Activated CD4-positive, alpha-beta T cell treated with anti-CD3 and anti-CD28 coated beads, Interleukin-2, amount 50 U/mL, for 24 hours (primary cell): ENCODE measurements at regions not wholly inside any gene's neighbourhood (a gene's known extent, or its start where the extent isn't known, plus 50 kb on each side); places are given as distances from the start of the nearest gene placed in this dataset.

ENCODE experiments used
- DNase-seq, 2 donors: peaks; one replicate each; pipeline ENCODE4 v3.0.0-alpha.2; 2020; ENCODE audit warnings: low read depth in 1 of 2, low spot score in 1 of 2

DNA sequence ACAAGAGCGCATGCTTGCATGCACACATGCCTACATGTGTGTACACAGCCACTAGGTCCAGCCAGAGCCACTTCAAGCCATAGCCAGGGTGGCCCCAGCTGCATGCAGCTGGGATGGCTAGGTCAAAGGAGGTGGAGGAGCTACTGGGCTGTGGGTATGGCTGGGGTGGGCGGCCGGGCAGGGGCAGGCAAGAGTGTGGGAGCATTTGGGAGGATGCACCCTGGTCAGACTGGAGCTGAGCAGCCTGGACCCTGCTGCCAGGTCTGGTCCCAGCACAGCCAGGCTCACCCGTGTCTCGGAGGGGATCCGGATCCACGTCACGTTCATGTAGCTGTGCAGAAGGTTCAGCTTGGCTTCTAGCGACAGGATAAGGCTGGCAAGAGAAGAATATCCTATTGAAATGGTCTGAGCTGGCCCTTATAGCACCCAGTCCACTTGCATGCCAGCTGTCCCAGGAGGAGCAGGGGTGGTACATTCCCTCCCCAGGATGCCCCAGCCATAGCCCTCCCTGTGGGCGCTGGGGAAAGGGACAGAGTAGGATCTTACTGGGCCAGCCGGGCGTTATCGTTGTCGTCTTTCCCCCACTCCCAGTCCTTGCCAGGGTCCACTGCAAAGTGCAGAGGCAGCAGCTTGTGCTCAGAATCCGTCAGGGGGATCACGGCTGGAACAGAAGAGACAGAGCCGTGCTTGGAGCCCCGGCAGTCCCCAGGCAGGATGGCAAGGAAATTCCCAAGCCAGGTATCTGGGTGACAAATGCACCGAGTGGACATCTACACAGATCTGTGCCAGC, 160.5 kb downstream of the KLF13 start:
- no peak for DNase-seq

DNA sequence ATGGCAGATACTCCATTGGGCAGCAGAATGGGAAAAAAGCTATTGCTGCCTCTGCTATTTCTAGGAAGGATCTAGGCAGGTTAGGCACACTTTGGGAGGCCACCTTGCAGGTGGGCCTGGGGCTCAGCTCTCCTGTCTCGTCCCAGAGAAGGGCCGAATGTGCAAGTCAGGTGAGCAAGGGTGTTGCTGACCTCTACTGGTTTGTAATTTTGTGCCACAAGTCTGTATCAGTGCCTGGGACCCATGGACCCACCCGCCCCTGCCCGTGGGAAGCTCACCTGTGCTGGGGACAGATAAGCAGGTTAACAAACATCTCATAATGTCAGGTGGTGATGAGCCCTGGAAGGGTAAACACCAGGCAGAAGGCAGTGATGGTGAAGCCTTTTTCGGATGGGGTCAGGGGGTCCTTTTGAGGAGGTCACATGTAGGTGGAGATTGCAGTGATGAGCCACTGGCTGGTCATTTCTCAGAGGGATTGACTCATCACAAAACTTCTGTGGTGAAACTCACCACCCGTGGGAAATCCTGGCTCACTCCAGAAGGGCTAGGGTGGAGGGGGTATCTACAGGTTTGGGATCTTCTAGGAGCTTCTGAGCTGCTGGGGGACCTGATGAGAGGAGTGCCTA, 161.3 kb downstream of the KLF13 start:
- no peak for DNase-seq

DNA sequence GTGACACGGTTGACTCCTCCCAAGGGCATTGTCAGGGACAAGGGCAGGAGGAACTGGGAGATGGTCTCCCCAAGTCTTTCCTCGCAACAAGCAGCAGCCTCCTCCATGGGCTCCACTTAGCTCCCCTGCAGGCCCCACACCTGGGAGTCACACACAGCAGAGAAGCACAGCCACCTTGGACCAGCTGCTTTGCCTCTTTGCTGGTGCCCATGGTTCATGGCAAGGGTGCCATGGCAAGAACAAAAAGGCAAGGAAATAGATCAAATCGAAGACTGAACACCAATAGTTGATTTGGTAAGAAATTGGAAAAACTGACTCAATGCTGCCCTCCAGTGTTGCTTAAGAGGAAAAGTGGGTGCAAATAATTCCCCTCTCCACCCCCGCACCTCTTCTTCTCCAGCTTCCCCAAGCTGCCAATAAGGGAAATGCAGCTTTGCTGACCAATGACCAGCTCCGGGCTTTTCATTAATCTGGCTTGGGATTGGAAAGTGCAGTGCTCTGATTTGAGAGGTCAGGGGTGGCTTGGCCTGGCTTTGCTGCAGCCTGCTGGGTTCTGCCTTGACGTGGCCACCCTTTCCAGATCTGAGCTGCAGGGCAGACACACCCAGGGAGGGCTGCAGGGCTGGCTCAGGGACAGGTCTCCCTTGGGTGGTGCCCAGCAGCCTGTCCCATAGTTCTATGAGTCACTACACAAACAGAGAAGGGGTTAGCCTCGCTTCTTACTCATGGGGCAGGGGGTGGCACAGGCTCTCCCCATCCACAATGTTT, 162.0 kb downstream of the KLF13 start:
- DNase-seq: peak; percentile 14 to 27

DNA sequence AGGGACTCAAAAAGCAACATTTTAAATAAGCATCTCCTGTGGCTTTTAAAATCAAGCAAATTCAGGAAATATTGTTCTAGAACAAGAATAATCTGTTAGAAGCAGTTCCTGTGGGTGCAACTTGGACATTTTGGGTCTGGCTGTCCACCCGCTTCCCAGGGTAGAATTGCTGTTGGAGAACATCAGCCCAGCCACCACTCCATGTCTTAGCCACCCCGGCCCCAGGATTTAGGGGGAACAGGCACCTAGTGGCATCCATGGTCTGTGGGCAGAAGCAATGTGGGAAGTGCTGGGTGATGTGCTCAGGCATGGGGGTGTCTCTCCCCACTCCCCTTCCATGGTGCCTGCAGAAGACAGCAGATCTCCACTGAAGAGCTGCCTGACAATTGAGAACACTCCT, 162.6 kb downstream of the KLF13 start:
- DNase-seq: no peak

DNA sequence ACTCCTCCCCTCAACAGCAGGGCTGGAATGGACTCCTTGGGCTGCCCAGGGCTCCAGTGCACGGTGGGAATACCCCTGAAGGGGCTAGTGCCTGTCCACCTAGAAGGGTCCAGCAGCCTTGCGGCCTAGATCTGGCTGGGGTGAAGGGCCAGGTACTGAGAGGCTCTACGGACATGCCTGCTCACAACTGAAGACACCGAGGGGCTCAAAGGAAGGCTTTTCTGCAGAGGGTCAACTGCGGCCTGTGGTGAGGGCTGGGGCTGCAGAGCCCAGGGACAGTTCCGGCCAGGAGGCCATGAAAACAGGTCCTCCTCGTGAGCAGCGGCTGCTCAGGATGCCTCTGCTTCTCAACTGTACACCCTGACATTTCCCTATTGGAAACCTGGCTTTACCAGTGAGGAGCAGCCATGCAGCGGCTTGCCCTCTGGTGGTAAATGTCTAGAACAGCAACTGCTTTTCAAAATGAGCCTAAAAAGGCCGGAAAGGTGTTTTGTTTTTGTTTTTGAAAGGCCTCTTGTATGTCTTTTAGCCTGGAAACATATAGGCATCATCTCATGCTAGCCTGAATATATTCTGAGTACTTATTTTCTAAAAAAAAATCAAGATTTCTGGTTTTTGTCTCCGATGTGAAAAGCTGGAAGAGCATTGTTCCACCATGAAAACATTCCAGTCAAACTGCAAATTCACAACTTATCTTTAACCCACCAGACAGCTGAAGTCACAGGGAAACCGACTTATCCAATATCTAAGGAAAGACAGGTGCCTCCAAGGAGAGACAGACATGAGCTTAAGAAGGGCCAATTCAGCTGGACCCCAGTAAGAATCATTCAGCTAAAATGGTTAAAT, 163.4 kb downstream of the KLF13 start:
- peak in 1 of 2 donors; percentile 48 for DNase-seq

DNA sequence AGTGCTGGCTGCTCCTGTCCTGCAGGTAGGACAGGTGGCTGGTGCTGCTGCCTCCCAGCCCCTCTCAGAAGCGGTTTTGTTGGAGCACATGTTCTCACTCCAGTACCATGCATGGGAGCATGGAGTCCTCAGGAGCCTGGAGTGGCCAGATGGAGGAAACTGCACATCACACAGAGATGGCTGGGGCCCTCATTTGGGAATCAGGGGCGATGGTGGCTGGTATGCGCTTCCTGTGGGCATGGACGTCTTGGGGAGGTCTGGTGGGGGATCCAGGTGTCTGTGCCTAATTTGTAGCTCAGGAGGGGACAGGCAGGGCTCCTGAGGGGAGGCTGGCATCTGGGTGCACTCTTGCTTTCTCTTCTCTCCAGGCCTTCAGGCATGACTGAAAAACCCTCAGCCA, 168.2 kb downstream of the KLF13 start:
- DNase-seq: no peak

DNA sequence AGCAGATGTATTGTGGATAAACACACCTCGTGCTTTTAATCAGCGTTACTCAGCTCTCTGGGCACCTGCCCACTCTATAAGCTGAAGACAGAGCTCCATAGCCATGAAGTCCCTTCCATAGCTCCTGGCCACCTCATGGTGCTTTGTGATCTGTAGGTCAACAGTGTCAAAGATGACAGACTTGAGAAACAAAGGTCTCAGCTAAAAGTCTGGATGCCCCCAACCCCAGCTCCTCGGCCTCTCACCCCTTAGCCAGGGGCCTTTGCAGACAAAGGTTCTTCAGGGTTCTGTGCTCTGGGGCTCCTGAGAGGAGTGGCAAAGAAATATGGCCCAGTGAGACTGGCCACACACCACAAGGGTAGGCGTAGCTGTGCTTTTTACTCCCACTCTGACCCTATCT, 168.6 kb downstream of the KLF13 start:
- no peak for DNase-seq

DNA sequence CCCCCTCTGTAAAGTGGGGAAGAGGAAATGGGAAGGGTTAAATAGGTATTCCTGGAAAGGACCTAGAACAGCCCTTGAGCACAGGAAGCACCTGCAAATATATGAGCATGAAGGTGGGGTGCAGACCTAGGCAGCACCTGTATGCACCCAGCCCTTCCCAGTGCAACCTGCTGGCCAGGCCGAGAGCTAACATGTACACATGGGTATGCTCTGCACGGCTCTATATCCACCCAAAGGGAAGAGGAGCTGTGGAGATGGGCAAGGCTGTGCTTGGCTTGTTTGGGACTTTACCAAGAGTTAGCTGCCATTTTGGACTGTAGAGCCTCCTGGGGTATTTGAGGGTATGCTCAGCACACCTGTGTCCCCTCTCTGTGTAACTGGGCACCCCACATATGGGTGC, 171.2 kb downstream of the KLF13 start:
- no peak for DNase-seq

DNA sequence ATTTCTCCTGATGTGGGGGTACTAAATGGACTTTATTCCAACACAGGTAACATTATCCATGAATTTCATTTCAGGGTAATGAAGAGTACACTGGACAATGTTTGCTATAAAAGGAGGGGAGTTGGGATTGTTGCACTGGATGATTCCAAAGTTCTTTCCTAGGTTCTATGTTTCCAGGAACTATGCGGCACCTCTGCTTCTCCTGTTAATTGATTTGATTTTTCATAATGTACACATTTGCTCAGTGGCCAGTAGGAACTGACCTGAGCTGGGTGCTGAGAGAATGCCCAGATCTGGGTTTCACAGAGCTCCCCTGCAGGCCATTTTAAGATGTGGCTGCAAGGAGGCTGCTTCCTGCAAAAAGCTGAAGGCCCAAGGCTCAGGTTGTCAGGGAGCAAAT, 171.7 kb downstream of the KLF13 start:
- no peak for DNase-seq

DNA sequence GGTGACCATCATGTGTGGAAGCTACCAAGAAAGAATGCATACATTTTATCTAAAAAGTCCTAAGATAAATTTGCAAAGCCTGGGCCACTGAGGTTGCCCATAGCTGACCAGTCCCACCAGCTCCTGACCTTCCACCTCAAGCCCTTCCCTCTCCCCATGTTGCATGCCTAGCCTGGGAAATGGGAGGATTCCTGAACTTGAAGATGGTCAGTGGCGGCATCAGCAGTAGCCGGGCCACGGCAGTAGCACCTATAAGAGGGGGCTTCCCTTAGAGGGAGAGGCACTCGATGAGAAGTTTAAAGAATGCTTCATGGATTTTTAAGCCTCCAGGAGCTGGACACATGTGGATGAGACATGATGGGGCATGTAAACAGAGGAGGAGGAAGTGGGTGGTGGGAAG, 172.1 kb downstream of the KLF13 start:
- DNase-seq: no peak

DNA sequence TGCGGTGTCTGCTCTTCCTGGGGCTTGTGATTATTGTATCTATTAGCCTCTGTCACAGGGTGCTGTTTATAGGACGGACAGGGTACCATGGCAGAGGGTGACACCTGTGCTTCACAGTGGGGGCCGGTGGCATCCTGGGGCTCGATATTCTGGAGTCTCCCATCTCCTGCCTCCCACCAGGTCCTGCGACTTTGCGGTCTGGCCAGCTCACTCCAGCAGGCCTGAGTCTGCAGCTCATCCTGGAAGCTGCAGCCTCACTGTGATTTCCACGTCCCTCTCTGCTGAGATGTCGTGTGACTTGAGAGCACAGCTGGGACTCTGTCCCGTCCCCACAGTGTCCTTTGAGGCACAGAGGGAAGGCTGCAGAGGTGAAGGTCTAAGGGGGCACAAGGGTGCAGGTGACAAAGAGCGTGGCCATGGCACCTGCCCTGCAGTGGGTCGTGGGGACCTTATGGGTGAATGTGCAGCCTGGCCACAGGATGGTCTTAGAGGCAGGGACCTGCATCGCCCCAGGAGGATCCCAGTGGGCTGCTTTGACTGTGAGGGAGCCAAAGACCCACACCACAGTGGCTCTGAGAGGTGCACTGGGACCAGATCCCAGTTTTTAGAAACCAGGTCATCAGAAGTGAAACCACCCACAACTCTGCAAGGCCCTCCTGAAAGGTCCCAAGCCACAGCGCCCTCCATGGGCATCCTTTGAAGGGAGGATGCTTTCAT, 172.8 kb downstream of the KLF13 start:
- no peak for DNase-seq

DNA sequence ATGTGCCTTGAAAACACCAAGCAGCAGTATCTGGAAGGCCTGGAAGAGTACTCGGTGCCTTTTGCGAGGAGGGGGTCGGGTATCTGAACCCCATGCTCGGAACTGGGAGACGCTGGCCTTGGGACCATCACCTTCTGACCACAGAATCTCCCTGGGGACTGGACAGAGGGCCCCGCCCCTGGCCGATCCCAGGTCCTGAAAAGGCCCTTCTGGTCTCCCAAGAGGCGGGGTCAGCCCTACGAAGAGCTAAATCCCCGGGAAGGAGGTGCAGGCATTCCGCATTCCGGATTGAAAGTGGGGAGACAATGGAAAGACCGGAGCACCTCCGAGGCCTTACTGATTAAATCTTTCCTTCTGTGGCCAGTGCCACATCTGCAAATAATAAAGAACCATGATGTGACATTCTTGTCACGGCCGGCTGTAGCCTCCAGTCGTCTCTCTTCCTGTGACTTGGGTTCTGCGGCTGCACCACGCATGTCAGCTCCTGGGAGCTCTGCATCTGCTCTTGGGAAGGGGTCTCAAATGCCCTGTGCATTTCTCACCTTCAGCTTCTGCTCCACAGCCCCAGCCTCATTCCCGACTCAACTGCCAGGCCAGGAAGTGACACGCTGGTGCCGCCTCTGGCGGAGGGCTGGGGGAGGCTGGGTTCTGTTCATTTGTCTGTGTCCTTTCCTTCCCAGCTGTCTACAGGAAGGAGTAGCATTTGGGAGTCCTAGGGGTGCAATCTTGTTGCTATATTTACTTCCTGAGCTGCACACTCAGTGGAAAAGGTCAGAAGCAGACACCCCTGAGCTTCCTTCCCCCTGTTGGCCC, 173.5 kb downstream of the KLF13 start:
- DNase-seq: no peak

DNA sequence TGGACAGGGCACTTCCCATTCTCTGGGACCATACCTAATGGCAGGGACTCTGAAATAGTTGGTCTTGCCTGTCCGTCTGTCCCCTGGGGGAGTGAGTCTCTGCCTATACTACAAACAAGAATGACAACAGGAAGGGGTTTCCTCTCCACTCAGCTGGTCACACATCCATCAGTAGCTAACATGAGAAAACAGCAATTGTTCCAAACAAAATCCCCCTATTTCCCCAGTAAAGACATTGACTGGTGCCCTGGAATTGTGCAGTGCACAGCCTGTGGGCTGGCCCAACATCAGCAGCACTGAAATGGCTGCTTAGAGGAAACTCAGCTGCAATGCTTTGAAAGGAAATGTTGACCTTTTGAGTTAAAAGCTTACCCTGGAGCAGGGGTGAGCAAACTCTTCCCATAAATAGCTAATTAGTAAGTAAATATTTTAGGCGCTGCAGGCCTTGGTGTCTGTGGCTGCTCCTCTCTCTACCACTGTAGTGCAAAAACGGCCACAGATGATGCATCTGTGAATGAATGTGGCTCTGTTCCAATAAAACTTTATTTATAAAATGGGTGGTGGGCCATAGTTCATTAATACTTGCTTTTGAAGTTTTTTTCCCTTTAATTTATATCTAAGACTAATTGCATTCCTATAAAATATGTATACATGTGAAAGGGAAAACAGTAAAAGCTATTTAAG, 174.3 kb downstream of the KLF13 start:
- DNase-seq: no peak

DNA sequence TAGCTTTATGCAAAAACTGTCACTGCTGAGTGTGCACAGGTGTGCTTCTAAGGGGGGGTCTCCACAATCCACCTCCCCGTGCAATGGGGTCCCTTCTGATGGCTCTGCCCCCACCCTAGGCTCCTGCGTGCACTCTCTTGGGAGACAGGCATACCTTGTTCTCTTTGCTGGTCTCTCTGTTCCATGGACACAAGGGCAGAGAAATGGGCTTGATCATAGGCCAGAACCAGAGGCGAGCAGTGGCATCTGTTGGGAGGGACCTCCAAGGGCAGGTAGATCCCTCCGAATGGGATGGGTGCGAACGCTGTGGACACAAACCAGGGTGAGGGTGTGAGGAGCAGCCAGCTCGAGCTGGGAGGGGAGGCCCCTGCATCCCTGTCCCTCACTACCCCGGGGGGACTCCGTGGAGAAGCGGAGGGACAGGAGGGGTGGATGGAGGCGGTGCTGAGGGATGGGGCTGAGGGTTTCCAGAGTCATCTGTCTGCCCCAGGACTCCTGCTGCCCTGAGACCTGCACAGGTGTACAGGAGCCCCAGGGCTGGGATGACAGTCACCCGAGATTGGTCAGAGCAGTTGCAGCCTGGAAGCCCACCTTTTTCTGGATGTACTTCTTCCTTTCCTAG, 175.0 kb downstream of the KLF13 start:
- DNase-seq: no peak

DNA sequence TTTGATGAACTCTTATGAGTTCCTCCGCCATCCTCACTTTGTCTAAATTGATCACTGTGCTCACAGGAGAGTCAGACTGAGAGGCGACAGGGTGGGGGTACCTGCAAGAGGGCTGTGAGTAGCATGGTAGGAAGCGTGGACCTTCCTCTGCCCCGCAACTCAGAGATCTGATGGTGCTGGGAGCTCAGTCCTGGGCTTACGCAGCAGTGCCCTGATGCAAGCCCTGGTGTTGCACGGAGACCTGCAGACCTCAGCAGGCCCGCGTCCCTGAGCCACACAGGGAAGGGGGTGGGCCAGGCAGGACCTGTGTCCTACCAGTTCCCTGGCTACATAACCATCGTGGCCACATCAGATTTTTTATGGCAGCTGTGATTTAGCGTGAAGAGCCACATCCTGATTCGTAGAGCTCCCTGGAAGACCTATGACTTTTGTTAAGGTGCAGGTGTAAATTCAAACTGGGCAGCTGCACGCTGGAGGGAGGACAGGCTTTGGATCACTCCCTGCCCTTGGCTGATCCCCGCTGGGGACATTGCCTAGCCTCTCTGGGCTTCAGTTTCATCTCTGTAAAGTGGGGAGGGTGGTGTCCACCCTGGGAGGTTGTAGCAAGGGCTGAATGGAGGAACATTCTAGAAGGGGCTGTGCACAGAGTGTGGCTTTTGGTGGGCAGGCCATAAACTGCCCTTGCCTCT, 176.1 kb downstream of the KLF13 start:
- no peak for DNase-seq

DNA sequence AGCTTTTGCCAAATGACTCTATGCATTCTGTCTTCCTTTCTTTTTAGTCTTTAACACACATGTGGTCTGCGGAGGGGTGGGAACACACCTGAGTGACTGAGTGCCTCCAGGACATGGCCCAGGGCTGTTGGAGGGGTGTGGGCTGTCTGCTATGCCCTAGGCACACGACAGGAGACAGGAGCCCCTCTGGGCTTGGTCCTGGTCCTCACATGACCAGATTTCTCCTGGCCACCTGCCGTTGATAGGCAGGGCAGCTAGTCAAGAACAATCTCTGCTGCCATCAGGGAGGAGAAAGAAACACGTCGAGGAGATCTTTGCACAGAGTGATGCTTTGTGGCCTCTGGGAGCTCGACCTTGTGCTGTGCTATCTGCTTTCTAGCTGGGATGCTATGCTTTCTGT, 176.6 kb downstream of the KLF13 start:
- no peak for DNase-seq

DNA sequence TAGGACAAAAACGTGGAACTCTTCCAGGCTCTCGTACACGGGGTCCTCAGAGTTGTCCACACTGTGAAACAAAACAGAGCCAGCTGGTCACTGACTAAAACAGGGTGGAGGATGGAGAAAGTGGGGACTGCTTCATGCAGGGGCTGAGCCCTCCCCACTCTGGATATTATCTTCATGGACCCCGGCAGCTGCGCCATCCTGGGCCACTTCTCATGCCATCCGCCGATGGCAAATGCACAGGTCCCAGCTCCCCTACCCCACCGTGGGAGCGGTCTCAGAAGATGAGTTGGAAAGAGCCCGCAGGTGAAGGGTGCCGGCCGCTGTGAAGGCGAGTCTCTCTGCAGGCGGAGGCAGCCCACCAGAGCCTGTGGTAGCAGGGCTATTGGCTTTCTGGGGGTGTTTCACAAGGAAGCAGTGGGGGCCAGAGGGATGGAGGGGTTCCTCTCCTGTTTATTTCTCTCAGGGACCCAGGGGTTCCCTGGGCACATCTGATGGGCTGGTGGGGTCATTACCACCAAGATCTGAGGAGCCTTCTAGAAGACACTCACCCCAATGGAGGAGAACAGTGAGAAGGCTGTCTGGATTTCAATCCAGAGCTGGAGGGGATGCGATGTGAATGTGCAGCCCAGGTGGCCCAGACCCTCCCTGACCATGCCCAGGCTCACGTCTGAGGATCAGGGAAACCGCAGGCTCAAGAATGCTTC, 177.3 kb downstream of the KLF13 start:
- no peak for DNase-seq

DNA sequence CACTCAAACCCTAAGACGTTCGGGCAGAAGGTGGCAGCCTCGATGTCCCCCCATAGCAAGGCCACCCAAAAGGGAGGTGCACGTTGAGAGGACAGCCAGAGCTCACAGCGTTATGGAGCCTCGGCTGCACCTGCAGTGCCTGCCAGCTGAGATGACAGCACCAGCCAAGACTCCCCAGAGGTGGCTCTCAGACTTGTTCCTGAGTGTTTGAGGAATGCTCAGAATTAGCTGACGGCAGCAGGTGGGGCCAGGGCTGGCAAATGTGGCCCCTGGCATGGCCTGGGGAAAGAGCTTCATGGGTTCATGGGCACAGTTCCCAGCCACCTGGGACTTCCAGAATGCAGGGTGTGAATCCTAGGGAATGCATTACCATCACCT, 177.8 kb downstream of the KLF13 start:
- DNase-seq: no peak
